ENCODE measurements at regions not wholly inside any gene's neighbourhood (a gene's known extent, or its start where the extent isn't known, plus 50 kb on each side); places are given as distances from the start of the nearest gene placed in this dataset.

DNA sequence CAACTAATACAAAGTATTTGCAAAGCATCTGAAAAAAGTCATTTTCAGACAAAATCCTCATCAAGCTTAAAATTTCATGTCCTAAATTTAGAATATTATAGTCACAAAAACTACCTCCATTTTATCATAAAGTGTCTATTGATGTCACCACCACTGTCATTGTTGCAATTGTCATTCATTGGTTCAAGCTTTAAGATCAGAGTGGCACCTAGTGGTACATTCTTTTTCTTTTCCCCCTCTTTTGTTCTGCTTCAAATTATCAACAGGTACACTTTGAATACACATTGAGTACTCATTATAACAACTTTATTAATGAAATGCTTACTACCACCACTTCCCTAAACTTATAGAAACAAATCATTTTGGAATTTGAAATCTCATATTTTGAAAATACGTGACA, 379.8 kb downstream of the SEC23A start:
- TF ChIP-seq, protein P1, sequence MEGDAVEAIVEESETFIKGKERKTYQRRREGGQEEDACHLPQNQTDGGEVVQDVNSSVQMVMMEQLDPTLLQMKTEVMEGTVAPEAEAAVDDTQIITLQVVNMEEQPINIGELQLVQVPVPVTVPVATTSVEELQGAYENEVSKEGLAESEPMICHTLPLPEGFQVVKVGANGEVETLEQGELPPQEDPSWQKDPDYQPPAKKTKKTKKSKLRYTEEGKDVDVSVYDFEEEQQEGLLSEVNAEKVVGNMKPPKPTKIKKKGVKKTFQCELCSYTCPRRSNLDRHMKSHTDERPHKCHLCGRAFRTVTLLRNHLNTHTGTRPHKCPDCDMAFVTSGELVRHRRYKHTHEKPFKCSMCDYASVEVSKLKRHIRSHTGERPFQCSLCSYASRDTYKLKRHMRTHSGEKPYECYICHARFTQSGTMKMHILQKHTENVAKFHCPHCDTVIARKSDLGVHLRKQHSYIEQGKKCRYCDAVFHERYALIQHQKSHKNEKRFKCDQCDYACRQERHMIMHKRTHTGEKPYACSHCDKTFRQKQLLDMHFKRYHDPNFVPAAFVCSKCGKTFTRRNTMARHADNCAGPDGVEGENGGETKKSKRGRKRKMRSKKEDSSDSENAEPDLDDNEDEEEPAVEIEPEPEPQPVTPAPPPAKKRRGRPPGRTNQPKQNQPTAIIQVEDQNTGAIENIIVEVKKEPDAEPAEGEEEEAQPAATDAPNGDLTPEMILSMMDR (conservative IDR thresholded peaks at IDR 0.05 in 1 of 2, IDR thresholded peaks at IDR 0.05 in 1 of 2; ENCODE audit: low read depth in 1 of 2, low read length in 2 of 2): no peak
- TF ChIP-seq EZH2 (IDR thresholded peaks at IDR 0.05; ENCODE audit: low read length, missing control alignments): no peak

Data from fibroblast of lung (primary cell).